HT1080 (cell line): ENCODE measurements at regions not wholly inside any gene's neighbourhood (a gene's known extent, or its start where the extent isn't known, plus 50 kb on each side); places are given as distances from the start of the nearest gene placed in this dataset.
"Not testable (repeated sequence)": the region's sequence is repeated elsewhere in the genome, so short reads cannot be mapped to it uniquely, and the experiment has no call there.

Experiments used
- DNase-seq: peaks from one replicate; pipeline ENCODE4 v3.0.0-alpha.2; 2015; ENCODE audit warnings: low read depth

GRCh38 chr4:173642509-173642908 lies 112.5 kb upstream of the HAND2 start:
- no peak for DNase-seq

- DNase-seq, result no peak
Measured at GRCh38 chr4:173635395-173635794, 105.4 kb upstream of the HAND2 start.

GRCh38 chr4:173626277-173626676 lies 96.2 kb upstream of the HAND2 start:
- DNase-seq, result no peak

- not testable (repeated sequence) for DNase-seq
Measured at GRCh38 chr4:173618648-173619047, 88.6 kb upstream of the HAND2 start.

DNA sequence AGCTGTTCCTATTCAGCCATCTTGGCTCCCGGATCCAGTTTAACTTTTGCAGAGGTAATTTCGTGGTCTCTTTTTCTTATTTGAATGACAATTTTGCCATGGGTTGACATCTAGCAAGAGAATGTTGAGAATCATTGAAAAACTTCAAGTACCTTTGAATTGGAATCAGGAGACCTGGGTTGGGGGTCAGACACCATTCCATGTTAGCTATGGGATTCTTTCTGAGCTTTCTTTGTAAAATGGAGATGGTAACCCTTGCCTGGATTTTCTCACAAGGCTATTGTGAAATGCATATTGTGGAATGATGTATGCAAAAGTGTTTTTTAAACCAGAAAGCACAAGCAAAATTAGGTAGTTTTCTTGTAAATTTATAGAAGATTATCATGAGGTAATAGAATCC lies 79.1 kb upstream of the HAND2 start:
- DNase-seq, result no peak

DNA sequence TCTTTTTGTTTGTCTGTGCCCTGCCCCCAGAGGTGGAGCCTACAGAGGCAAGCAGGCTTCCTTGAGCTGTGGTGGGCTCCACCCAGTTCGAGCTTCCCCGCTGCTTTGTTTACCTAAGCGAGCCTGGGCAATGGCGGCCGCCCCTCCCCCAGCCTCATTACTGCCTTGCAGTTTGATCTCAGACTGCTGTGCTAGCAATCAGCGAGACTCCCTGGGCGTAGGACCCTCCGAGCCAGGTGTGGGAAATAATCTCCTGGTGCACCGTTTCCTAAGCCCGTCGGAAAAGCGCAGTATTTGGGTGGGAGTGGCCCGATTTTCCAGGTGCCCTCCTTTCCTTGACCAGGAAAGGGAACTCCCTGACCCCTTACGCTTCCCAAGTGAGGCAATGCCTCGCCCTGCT lies 78.6 kb upstream of the HAND2 start:
- not testable (repeated sequence) for DNase-seq

GRCh38 chr4:173591760-173592159 lies 61.7 kb upstream of the HAND2 start:
- no peak for DNase-seq

DNA sequence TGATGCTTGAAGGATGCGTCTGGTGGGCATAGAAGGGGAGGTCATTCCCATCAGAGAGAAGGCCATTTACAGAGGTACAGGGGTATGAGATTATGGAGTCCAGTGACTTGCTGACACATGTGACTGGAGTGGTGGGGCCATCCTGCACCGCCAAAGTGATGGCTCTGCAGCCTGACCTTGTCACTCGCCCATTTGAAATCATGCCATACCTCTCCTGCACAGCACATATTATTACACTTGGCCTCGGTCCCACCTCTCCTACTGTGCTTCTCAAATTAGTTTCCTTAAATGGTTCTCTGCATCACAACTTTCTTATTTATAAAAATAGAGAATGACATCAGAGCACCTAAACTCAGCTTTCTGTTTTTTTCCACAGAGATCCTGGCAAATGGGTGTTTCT lies 60.7 kb upstream of the HAND2 start:
- DNase-seq, result no peak

DNA sequence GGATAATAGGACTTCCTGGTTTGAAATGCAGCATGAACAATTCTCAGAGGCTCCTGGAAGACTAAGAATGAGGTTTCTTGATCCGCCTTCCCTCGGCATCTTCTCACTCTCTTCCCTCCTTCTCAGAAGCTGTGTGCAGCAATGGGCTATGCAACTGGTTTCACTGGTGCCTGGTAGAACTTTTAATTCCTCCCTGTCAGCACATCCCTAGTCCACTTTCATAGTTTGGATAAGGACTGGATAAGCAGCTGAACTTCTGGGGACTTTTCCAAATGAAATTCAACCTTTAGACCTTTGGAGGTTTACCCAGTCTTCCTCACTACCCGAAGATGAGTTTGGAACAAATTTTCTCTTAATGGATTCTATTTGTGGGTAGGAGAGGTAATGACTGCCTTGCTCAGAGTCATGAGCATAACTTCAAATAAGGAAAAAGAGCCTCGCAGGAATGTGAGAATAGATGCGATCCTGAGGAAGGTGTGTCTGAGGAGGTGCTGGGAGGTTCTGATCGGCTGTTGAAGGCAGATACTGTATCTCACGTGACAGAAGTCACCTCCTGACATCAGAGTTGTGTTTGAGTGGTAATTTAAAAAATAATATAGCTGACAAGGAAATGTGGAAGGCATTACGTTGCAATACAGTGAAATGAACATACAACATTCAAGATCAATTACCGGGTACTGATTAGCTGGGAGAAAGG lies 56.0 kb upstream of the HAND2 start:
- no peak for DNase-seq

DNA sequence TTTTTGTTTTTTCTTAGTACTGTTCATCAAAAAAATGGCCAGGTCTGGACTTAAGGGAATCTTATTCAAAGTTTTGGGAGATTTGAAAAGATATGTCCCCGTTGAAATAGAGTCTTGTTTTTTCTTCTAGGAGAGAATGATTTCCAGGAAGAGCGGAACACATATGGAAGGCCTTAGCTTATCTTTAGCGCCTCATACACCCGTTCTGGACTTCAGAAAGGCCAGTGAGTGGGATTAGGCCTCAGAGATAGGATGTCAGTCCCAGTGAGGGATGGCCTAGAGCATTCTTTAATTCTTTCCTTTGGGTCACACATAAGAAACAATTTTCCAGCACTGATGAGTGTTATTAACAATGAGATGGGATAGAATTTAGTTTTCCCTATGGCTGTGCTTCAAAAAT lies 54.5 kb upstream of the HAND2 start:
- DNase-seq, result no peak
